Body of pancreas (tissue), 4 donors: ENCODE measurements at regions not wholly inside any gene's neighbourhood (a gene's known extent, or its start where the extent isn't known, plus 50 kb on each side); places are given as distances from the start of the nearest gene placed in this dataset.
"Not testable (repeated sequence)": the region's sequence is repeated elsewhere in the genome, so short reads cannot be mapped to it uniquely, and the experiment has no call there.

Experiments used
- POLR2A ChIP-seq, 3 donors: fragments of 450-650 bp; IDR thresholded peaks; one replicate each; pipeline ENCODE4 v1.6.1; 2016; ENCODE audit warnings: antibody characterized with exemption in 3 of 3, mild to moderate bottlenecking in 2 of 3
- TF ChIP-seq, protein P1 (sequence below), 7 experiments: fragments of 450-650 bp in 4 of 7; fragments of 200-600 bp in 3 of 7; sonication (generic) in 3 of 7; IDR thresholded peaks; one replicate each; pipeline ENCODE4 v1.5.1; 2016 to 2019; ENCODE audit warnings: antibody characterized with exemption in 7 of 7

GRCh38 chr5:50588471-50588870 is 78.0 kb upstream of the PARP8 start:
- TF ChIP-seq, protein P1, sequence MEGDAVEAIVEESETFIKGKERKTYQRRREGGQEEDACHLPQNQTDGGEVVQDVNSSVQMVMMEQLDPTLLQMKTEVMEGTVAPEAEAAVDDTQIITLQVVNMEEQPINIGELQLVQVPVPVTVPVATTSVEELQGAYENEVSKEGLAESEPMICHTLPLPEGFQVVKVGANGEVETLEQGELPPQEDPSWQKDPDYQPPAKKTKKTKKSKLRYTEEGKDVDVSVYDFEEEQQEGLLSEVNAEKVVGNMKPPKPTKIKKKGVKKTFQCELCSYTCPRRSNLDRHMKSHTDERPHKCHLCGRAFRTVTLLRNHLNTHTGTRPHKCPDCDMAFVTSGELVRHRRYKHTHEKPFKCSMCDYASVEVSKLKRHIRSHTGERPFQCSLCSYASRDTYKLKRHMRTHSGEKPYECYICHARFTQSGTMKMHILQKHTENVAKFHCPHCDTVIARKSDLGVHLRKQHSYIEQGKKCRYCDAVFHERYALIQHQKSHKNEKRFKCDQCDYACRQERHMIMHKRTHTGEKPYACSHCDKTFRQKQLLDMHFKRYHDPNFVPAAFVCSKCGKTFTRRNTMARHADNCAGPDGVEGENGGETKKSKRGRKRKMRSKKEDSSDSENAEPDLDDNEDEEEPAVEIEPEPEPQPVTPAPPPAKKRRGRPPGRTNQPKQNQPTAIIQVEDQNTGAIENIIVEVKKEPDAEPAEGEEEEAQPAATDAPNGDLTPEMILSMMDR (IDR thresholded peaks at IDR 0.05), result not testable (repeated sequence)
- TF ChIP-seq POLR2A (IDR thresholded peaks at IDR 0.05), result not testable (repeated sequence)
